NCI-H1694 treated with DMSO at 0.1 percent for 48 hours (cell line): ENCODE measurements at regions not wholly inside any gene's neighbourhood (a gene's known extent, or its start where the extent isn't known, plus 50 kb on each side); places are given as distances from the start of the nearest gene placed in this dataset.
"Not testable (repeated sequence)": the region's sequence is repeated elsewhere in the genome, so short reads cannot be mapped to it uniquely, and the experiment has no call there.

Experiments used
- DNase-seq: peaks from one replicate; lab custom pipeline; 2025; lab: John Stamatoyannopoulos, UW

- peak; percentile 44 for DNase-seq
Measured at GRCh38 chr6:22106961-22107360, 189.9 kb downstream of the PRL start.

- DNase-seq = no peak
Measured at GRCh38 chr6:22108199-22108598, 188.6 kb downstream of the PRL start.

- DNase-seq = no peak
Measured at GRCh38 chr6:22110061-22110460, 186.8 kb downstream of the PRL start.

- no peak for DNase-seq
Measured at GRCh38 chr6:22112461-22112860, 184.4 kb downstream of the PRL start.

- DNase-seq = no peak
Measured at GRCh38 chr6:22113026-22113766, 183.6 kb downstream of the PRL start.

GRCh38 chr6:22115559-22115958 is 181.3 kb downstream of the PRL start:
- DNase-seq = no peak

- DNase-seq = no peak
Measured at GRCh38 chr6:22117631-22118030, 179.2 kb downstream of the PRL start.

- DNase-seq = no peak
Measured at GRCh38 chr6:22119500-22119899, 177.3 kb downstream of the PRL start.

- DNase-seq = no peak
Measured at GRCh38 chr6:22124756-22125155, 172.1 kb downstream of the PRL start.

GRCh38 chr6:22126910-22127309 is 169.9 kb downstream of the PRL start:
- no peak for DNase-seq

GRCh38 chr6:22129751-22130150 is 167.1 kb downstream of the PRL start:
- no peak for DNase-seq

- no peak for DNase-seq
Measured at GRCh38 chr6:22132656-22133055, 164.2 kb downstream of the PRL start.

- no peak for DNase-seq
Measured at GRCh38 chr6:22133357-22133756, 163.5 kb downstream of the PRL start.

GRCh38 chr6:22134308-22134707 is 162.5 kb downstream of the PRL start:
- DNase-seq = no peak

GRCh38 chr6:22135395-22135794 is 161.4 kb downstream of the PRL start:
- DNase-seq = no peak

- not testable (repeated sequence) for DNase-seq
Measured at GRCh38 chr6:22140736-22141135, 156.1 kb downstream of the PRL start.

- DNase-seq = no peak
Measured at GRCh38 chr6:22141241-22141745, 155.5 kb downstream of the PRL start.

GRCh38 chr6:22142856-22143255 is 154.0 kb downstream of the PRL start:
- DNase-seq = no peak

GRCh38 chr6:22145376-22145775 is 151.5 kb downstream of the PRL start:
- DNase-seq = no peak

GRCh38 chr6:22145823-22146677 is 150.8 kb downstream of the PRL start:
- DNase-seq = peak; percentile 76

GRCh38 chr6:22146678-22146930 is 150.2 kb downstream of the PRL start:
- no peak for DNase-seq

- DNase-seq = peak; percentile 63
Measured at GRCh38 chr6:22146931-22147701, 149.7 kb downstream of the PRL start.
